Spleen (tissue), 11 donors: ENCODE measurements at regions not wholly inside any gene's neighbourhood (a gene's known extent, or its start where the extent isn't known, plus 50 kb on each side); places are given as distances from the start of the nearest gene placed in this dataset.

Experiments used
- DNase-seq: peaks from one replicate; pipeline ENCODE4 v3.0.0-alpha.2; 2020
- H3K27ac ChIP-seq, 8 donors: fragments of 200-600 bp; sonication (generic) in 7 of 8; 1 replicate in 4 of 8; 2 replicates in 4 of 8; pipeline versions ENCODE4 v1.5.0 to v1.8.0; 2016 to 2021; ENCODE audit warnings: inconsistent platforms in 4 of 8, mild to moderate bottlenecking in 4 of 8, moderate library complexity in 1 of 8
- H3K27me3 ChIP-seq, 7 donors: fragments of 200-600 bp; sonication (generic) in 6 of 7; replicated peaks in 1 of 7; 1 replicate in 4 of 7; 2 replicates in 3 of 7; pipeline versions ENCODE4 v1.5.0 to v1.8.0; 2016 to 2021; ENCODE audit warnings: inconsistent platforms in 3 of 7, mild to moderate bottlenecking in 1 of 7
- H3K36me3 ChIP-seq, 6 donors: fragments of 200-600 bp; sonication (generic) in 5 of 6; 1 replicate in 4 of 6; 2 replicates in 2 of 6; pipeline versions ENCODE4 v1.5.0 to v1.8.0; 2016 to 2021; ENCODE audit warnings: inconsistent platforms in 2 of 6
- H3K4me1 ChIP-seq, 6 donors: fragments of 200-600 bp; sonication (generic) in 5 of 6; 1 replicate in 3 of 6; 2 replicates in 3 of 6; pipeline versions ENCODE4 v1.5.0 to v1.8.0; 2016 to 2021; ENCODE audit warnings: inconsistent platforms in 3 of 6
- H3K4me3 ChIP-seq, 8 donors: fragments of 200-600 bp; sonication (generic) in 7 of 8; 1 replicate in 4 of 8; 2 replicates in 4 of 8; pipeline versions ENCODE4 v1.5.0 to v1.8.0; 2016 to 2021; ENCODE audit warnings: inconsistent platforms in 4 of 8, mild to moderate bottlenecking in 4 of 8, moderate library complexity in 2 of 8
- H3K9me3 ChIP-seq, 8 donors: fragments of 200-600 bp; sonication (generic) in 7 of 8; 1 replicate in 4 of 8; 2 replicates in 4 of 8; pipeline versions ENCODE4 v1.5.0 to v1.8.0; 2016 to 2021; ENCODE audit warnings: inconsistent platforms in 4 of 8
- CTCF ChIP-seq, 11 experiments: fragments of 200-600 bp in 7 of 11; fragments of 450-650 bp in 4 of 11; sonication (generic) in 4 of 11; IDR thresholded peaks in 8 of 11; conservative IDR thresholded peaks in 3 of 11; 1 replicate in 7 of 11; 2 replicates in 4 of 11; pipeline versions ENCODE4 v1.4.0 to v1.8.0; 2016 to 2021; ENCODE audit warnings: antibody characterized with exemption in 11 of 11, inconsistent platforms in 4 of 11, mild to moderate bottlenecking in 1 of 11
- POLR2A ChIP-seq, 3 donors: fragments of 450-650 bp; IDR thresholded peaks; one replicate each; pipeline ENCODE4 v1.5.1; 2017; ENCODE audit warnings: antibody characterized with exemption in 3 of 3, mild to moderate bottlenecking in 1 of 3
- POLR2AphosphoS5 ChIP-seq, 3 donors: sonication (generic); formaldehyde crosslinking; IDR thresholded peaks; one replicate each; pipeline ENCODE4 v1.5.1; 2017; ENCODE audit warnings: antibody characterized with exemption in 3 of 3
- WGBS, 5 donors: extraction: QIAGEN DNeasy Blood & Tissue Kit in 3 of 5; methylation state at CpG; one replicate each; pipeline versions ENCODE4 v1.1.5 to v1.1.7; 2013 to 2018; 5-methylcytosine and 5-hydroxymethylcytosine counted together
- intact Hi-C: fragments of 100-400 bp; cut with DNase I; formaldehyde crosslinking; loops from one replicate; pipeline ENCODE4 v1.15.0; 2023; ENCODE audit warnings: low total_unique reads
- donor health status: healthy with polysubstance abuse.
- donor health status: DM: no; HTN: no; CAD: no; lungs with moderate emphysema.
- donor health status: DM: no; HTN: no; CAD: no.
- donor health status: Bipolar disorder and iron deficiency.
- donor health status: healthy.
- donor health status: DM: no; HTN: no; CAD: no.
- donor health status: DM: yes; HTN: yes; CAD: no.

- intact Hi-C loops: no loop called here
- H3K4me3 ChIP-seq: no peak overlapping the region
- H3K27ac ChIP-seq: peak overlapping the region in 5 of 8 donors; percentile 11 to 53 (median 38)
Measured at GRCh38 chr5:68027519-68027918, 188.0 kb upstream of the PIK3R1 start.

DNA sequence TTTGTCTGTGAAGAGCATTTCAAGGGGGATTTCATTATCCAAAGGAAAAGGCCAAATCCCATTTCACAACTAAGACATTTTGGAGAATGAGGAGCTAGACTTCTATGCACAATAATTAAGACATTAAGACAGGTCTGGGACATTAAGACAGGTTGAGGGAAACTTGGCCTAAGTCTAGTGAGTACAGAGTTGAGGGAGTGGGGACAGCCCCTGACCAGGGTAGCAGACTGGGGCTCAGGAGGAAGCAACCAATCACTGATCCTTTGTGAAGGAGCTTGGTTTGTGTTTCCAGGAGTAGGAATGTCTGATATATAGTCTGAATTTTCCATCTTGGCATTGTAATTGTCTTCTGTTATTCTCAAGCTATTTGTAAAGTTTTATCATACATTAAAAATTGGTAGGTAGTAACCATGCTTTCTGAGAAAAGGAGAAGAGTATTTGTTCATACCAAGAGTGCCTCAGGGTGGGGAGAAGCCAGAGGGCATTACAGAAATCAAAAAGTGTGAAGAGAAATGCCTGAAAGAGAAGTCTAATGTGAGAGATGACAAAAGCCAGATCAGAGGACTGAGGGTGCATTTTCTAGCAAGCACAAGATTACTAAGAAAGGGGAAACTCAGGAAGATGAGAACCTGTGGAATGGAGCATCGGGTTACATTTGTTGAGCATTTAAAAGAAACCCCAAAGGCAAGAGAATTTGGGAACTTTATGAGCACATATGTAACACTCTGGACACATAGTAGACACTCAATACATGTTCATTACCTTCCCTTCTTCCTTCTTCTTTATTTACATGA lies 189.3 kb upstream of the PIK3R1 start:
- Histone ChIP-seq H3K27me3 (no peaks in the 10 kb centered on the region), H3K27ac (peak overlapping the region in 4 of 8 donors; percentile 25 to 53 (median 42)), H3K36me3 (no peaks in the 10 kb centered on the region), H3K4me1 (no peaks in the 10 kb centered on the region), H3K4me3 (no peak overlapping the region), H3K9me3 (peaks cover 0 to 3% (median 0%) of the 10 kb centered on the region in 8 donors)
- 67 to 89% (median 81%) methylated on average over 1 of the region's 1 CpG for WGBS, 5 donors
- no peak for DNase-seq
- TF ChIP-seq CTCF (IDR thresholded peaks at IDR 0.05 in 8 of 11, conservative IDR thresholded peaks at IDR 0.05 in 3 of 11) (no peak), POLR2AphosphoS5 (IDR thresholded peaks at IDR 0.05) (no peak), POLR2A (IDR thresholded peaks at IDR 0.05) (no peak)
- intact Hi-C loops: no loop called here

More at GRCh38 chr5:68027519-68027918, 188.0 kb upstream of the PIK3R1 start:
- Histone ChIP-seq H3K9me3 (peaks cover 0 to 3% (median 0%) of the 10 kb centered on the region in 8 donors), H3K36me3 (no peaks in the 10 kb centered on the region), H3K4me1 (no peaks in the 10 kb centered on the region), H3K27me3 (no peaks in the 10 kb centered on the region)
- TF ChIP-seq POLR2AphosphoS5 (IDR thresholded peaks at IDR 0.05): no peak
- no peak for TF ChIP-seq POLR2A (IDR thresholded peaks at IDR 0.05)
- no peak for TF ChIP-seq CTCF (IDR thresholded peaks at IDR 0.05 in 8 of 11, conservative IDR thresholded peaks at IDR 0.05 in 3 of 11)
- no peak for DNase-seq
- 71 to 77% (median 74%) methylated on average over 4 of the region's 4 CpGs for WGBS, 5 donors

DNA sequence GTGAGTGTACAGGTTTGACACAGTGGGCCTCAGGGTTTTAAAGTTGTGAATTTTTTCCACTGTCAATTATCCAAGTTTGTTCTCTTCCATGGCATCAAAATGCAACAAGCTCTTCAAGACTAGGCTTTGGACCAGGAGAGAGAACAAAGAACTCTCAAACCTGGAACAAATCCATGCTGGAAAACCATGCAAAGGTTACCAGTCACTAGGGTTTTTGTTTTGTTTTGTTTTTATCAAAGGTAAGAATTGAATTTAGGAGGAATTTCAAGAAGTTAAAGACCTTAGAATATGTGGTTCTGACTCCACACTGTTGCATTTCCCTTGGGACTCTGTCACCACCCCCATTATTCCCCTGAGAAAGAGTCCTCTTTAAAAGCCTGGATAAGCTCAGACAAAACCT lies 191.1 kb upstream of the PIK3R1 start:
- intact Hi-C loops: no loop called here
- TF ChIP-seq CTCF (IDR thresholded peaks at IDR 0.05 in 8 of 11, conservative IDR thresholded peaks at IDR 0.05 in 3 of 11) (no peak), POLR2AphosphoS5 (IDR thresholded peaks at IDR 0.05) (no peak), POLR2A (IDR thresholded peaks at IDR 0.05) (no peak)
- H3K27ac ChIP-seq: no peak overlapping the region
- no peaks in the 10 kb centered on the region for H3K27me3 ChIP-seq
- no peaks in the 10 kb centered on the region for H3K4me1 ChIP-seq
- no peak for DNase-seq
- H3K36me3 ChIP-seq: no peaks in the 10 kb centered on the region
- no peak overlapping the region for H3K4me3 ChIP-seq
- peaks cover 0 to 3% (median 0%) of the 10 kb centered on the region in 8 donors for H3K9me3 ChIP-seq

DNA sequence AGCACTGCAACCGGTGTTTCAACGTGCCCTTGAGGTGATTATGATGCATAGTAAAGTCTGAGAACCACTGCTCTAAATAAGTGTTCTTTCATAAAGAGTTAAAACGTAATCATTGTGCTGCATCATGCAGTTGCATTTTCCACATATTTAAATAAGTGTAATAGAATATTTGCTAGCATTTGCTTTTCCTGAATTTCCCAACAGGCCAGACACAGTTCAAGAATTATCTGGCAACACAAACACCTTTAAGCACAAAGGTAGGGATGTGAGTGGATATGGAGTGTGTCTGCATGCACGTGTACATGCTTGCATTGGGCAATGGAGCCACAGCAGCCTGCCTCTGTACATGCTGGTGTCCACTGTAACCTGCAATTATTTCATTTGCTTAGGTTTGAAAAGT lies 193.6 kb upstream of the PIK3R1 start:
- Histone ChIP-seq H3K27me3 (no peaks in the 10 kb centered on the region), H3K4me3 (no peak overlapping the region), H3K27ac (no peak overlapping the region), H3K9me3 (peaks cover 0 to 3% (median 0%) of the 10 kb centered on the region in 8 donors), H3K4me1 (no peaks in the 10 kb centered on the region), H3K36me3 (no peaks in the 10 kb centered on the region)
- TF ChIP-seq CTCF (IDR thresholded peaks at IDR 0.05 in 8 of 11, conservative IDR thresholded peaks at IDR 0.05 in 3 of 11): no peak
- TF ChIP-seq POLR2A (IDR thresholded peaks at IDR 0.05): no peak
- intact Hi-C loops: no loop called here
- WGBS, 5 donors: 86 to 92% (median 87%) methylated on average over 4 of the region's 4 CpGs
- DNase-seq: no peak
